AG04449 (cell line): ENCODE measurements at regions not wholly inside any gene's neighbourhood (a gene's known extent, or its start where the extent isn't known, plus 50 kb on each side); places are given as distances from the start of the nearest gene placed in this dataset.
"Not testable (repeated sequence)": the region's sequence is repeated elsewhere in the genome, so short reads cannot be mapped to it uniquely, and the experiment has no call there.

Experiments
- CTCF ChIA-PET: fragments of 350-600 bp; formaldehyde crosslinking; extraction: SDS; loops from one replicate; lab custom pipeline; 2021; ENCODE audit warnings: antibody characterized with exemption; lab: Yijun Ruan, JAX
- POLR2A ChIA-PET: fragments of 400-600, 350-600 bp; formaldehyde crosslinking; extraction: SDS; loops from one replicate; lab custom pipeline; 2020; ENCODE audit warnings: antibody characterized with exemption, inconsistent platforms; lab: Yijun Ruan, JAX
- DNase-seq: peaks from one replicate; pipeline ENCODE4 v3.0.0-alpha.2; 2010; ENCODE audit warnings: low read depth, low spot score
- H3K4me3 ChIP-seq: 2 replicates; pipeline ENCODE4 v1.5.1; 2011; ENCODE audit warnings: low read depth, mild to moderate bottlenecking, control low read depth, low read length
- TF ChIP-seq, protein P1 (sequence below): IDR thresholded peaks from one replicate; pipeline ENCODE4 v1.5.1; 2011; ENCODE audit warnings: mild to moderate bottlenecking, moderate library complexity, low read length, control low read depth, inconsistent platforms; ENCODE audit not compliant: insufficient read depth; ENCODE audit errors: missing control alignments

DNA sequence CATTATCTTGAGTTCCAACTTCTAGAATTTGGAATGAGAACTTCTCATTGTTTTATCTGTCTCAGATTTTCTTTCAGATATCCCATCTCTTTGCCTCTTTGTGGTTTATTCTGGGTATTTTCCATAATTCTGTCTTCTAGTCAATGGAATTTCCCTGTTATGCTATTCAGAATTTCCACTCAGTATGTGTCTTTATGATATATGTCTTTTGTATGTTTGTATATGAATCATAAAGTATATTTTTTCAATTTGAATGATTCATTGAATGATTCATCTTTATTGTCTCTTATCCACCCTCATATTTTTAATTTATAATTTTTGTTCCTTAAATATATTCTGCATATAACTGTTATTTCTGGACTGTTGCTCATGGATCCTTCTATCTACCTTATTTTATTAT lies 729.7 kb upstream of the GOT2 start:
- CTCF ChIA-PET = no interaction called here
- POLR2A ChIA-PET = no interaction called here
- TF ChIP-seq, protein P1, sequence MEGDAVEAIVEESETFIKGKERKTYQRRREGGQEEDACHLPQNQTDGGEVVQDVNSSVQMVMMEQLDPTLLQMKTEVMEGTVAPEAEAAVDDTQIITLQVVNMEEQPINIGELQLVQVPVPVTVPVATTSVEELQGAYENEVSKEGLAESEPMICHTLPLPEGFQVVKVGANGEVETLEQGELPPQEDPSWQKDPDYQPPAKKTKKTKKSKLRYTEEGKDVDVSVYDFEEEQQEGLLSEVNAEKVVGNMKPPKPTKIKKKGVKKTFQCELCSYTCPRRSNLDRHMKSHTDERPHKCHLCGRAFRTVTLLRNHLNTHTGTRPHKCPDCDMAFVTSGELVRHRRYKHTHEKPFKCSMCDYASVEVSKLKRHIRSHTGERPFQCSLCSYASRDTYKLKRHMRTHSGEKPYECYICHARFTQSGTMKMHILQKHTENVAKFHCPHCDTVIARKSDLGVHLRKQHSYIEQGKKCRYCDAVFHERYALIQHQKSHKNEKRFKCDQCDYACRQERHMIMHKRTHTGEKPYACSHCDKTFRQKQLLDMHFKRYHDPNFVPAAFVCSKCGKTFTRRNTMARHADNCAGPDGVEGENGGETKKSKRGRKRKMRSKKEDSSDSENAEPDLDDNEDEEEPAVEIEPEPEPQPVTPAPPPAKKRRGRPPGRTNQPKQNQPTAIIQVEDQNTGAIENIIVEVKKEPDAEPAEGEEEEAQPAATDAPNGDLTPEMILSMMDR = no peak
- DNase-seq = no peak
- no peak overlapping the region for H3K4me3 ChIP-seq

DNA sequence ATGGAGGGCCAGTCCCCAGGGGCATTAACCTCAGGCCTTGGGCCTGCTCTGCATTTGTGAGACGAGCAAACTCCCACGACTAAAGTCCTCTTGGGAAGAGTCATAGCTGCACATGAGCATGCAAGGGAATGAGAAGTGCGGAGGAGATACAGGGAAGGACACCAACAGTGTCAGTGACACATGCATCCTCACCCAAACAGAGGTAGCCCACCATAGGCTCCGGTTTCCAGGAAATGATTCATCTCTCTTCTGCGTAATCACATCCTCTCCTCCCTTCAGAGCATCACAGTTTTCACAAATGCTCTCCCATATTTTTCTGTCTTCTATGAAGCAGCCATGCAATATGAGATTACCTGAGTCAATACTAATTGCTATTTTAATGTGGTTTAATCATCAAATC lies 725.7 kb upstream of the GOT2 start:
- ChIA-PET CTCF (no interaction called here), POLR2A (no interaction called here)
- TF ChIP-seq, protein P1 = no peak
- no peak for DNase-seq
- no peak overlapping the region for H3K4me3 ChIP-seq

DNA sequence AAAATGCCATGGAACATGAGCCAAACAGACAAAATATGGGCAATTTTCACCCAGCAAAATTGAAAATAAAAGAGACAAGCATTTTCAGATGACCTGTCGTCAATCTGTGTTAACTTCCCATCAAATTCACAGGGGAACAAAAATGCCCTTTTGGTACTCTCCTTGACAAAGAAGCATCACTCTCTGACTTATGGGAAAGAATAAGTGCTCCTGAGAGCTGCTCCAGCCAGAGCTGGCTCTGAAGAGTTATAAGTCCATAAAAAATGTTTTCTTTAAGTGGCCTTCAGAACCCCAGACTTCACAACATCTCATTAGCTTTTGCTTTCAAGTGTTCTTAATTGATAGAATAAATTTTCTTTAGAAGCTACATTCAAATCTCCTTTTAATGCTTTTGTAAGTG lies 721.4 kb upstream of the GOT2 start:
- TF ChIP-seq, protein P1 = no peak
- DNase-seq = no peak
- ChIA-PET POLR2A (no interaction called here), CTCF (no interaction called here)
- H3K4me3 ChIP-seq = no peak overlapping the region

GRCh38 chr16:59450513-59450912 lies 716.4 kb upstream of the GOT2 start:
- DNase-seq, CTCF ChIA-PET, H3K4me3 ChIP-seq, POLR2A ChIA-PET: not testable (repeated sequence)

DNA sequence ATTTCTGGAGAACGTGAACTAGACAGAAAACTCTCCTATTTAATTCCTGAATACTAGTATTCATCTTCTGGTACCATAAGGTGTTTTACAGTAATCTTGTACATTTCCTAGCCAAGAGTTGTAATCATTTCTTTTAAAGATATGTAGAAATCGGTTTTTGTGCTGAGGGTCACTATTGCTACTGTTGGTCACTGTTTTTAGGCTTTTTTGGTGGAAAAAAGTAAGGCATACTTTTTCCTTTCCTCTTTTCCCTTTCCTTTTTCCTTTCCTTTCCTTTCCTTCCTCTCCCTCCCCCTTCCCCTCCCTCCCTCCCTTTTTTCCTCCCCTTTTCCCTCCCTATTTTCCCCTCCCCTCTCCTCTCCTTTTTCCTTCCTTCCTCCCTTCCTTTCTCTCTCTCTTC lies 706.4 kb upstream of the GOT2 start:
- CTCF ChIA-PET = no interaction called here
- TF ChIP-seq, protein P1 = no peak
- POLR2A ChIA-PET = no interaction called here

DNA sequence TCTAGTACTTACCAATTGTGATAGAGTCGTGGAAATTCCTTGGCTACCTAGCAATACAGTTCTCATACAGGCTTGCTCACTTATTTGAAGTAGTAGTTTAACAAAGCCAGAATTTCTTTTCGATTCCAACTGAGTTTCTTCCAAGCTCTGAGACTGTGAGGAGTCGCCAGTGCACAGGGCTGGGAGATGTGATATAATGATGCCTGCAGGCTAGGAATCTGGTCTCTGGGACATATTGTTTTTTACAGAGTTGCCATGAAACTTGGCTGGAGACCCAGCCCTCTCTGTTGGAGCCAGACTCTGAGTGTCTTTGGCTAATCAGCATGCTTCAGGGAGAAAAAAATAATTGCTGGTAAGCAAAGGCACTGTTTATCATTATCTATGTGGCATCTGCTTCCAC lies 698.8 kb upstream of the GOT2 start:
- TF ChIP-seq, protein P1 = no peak
- DNase-seq = no peak
- ChIA-PET POLR2A (no interaction called here), CTCF (no interaction called here)
- H3K4me3 ChIP-seq = no peak overlapping the region

More for the DNA sequence above, 706.4 kb upstream of the GOT2 start:
- H3K4me3 ChIP-seq = no peak overlapping the region
- DNase-seq = no peak

DNA sequence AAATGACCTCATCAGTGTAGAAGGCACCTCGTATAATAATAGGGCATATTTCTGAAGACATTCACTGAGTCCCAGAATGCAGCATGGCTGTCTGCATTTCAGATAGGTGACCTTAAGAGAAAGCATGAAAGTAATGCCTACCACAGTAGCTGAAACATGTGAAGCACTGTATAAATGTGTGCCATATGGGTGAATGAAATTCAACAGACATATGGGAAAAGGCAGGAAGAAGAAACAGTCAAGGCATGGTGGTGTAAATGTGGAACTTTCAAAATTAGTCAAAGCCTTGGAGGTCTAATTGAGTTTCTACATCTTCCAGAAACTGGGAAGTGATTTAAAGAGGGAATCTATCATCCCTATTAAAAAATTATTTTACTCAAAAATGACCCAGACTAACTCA lies 698.2 kb upstream of the GOT2 start:
- POLR2A ChIA-PET = no interaction called here
- CTCF ChIA-PET = no interaction called here
- TF ChIP-seq, protein P1 = no peak

More for the DNA sequence above, 698.2 kb upstream of the GOT2 start:
- no peak for DNase-seq
- H3K4me3 ChIP-seq = no peak overlapping the region
